ENCODE measurements at regions not wholly inside any gene's neighbourhood (a gene's known extent, or its start where the extent isn't known, plus 50 kb on each side); places are given as distances from the start of the nearest gene placed in this dataset.

- H3K27ac ChIP-seq (ENCODE audit: low read depth in 2 of 2, low read length in 2 of 2), result no peak overlapping the region
- no peaks in the 10 kb centered on the region for H3K27me3 ChIP-seq (ENCODE audit: control insufficient read depth, insufficient read depth, low read length)
- no peak overlapping the region for H3K4me3 ChIP-seq (ENCODE audit: low read length in 3 of 3)
- H3K9ac ChIP-seq (ENCODE audit: low read length in 3 of 3), result no peak overlapping the region
- no peak for DNase-seq
- H3K36me3 ChIP-seq (ENCODE audit: control insufficient read depth in 2 of 3, insufficient read depth in 3 of 3, low read length in 3 of 3), result no peaks in the 10 kb centered on the region
- TF ChIP-seq CTCF (IDR thresholded peaks at IDR 0.05; ENCODE audit: borderline replicate concordance, extremely low read depth, insufficient read depth), result no peak
- peaks cover 0 to 1% (median 0%) of the 10 kb centered on the region in 3 donors for H3K9me3 ChIP-seq (ENCODE audit: control insufficient read depth in 2 of 3, insufficient read depth in 1 of 3, low read length in 3 of 3)
- H3K4me1 ChIP-seq (ENCODE audit: control insufficient read depth in 2 of 3, insufficient read depth in 2 of 3, low read depth in 1 of 3, low read length in 3 of 3), result no peaks in the 10 kb centered on the region
- FAIRE-seq, result no peak
- intact Hi-C loops (cut with DNase I), result no loop called here
Observed at GRCh38 chr12:127900386-127900785, 366.6 kb upstream of the TMEM132C start.

GRCh38 chr12:127903146-127903545 lies 363.8 kb upstream of the TMEM132C start:
- no peaks in the 10 kb centered on the region for H3K36me3 ChIP-seq (ENCODE audit: control insufficient read depth in 2 of 3, insufficient read depth in 3 of 3, low read length in 3 of 3)
- H3K4me3 ChIP-seq (ENCODE audit: low read length in 3 of 3), result no peak overlapping the region
- intact Hi-C loops (cut with DNase I), result no loop called here
- no peaks in the 10 kb centered on the region for H3K4me1 ChIP-seq (ENCODE audit: control insufficient read depth in 2 of 3, insufficient read depth in 2 of 3, low read depth in 1 of 3, low read length in 3 of 3)
- no peak overlapping the region for H3K27ac ChIP-seq (ENCODE audit: low read depth in 2 of 2, low read length in 2 of 2)
- no peak for DNase-seq
- peaks cover 0 to 3% (median 0%) of the 10 kb centered on the region in 3 donors for H3K9me3 ChIP-seq (ENCODE audit: control insufficient read depth in 2 of 3, insufficient read depth in 1 of 3, low read length in 3 of 3)
- H3K9ac ChIP-seq (ENCODE audit: low read length in 3 of 3), result no peak overlapping the region
- no peak for FAIRE-seq
- TF ChIP-seq CTCF (IDR thresholded peaks at IDR 0.05; ENCODE audit: borderline replicate concordance, extremely low read depth, insufficient read depth), result no peak
- H3K27me3 ChIP-seq (ENCODE audit: control insufficient read depth, insufficient read depth, low read length), result no peaks in the 10 kb centered on the region

GRCh38 chr12:127909041-127909440 lies 357.9 kb upstream of the TMEM132C start:
- FAIRE-seq, result no peak
- no peak for TF ChIP-seq CTCF (IDR thresholded peaks at IDR 0.05; ENCODE audit: borderline replicate concordance, extremely low read depth, insufficient read depth)
- H3K4me1 ChIP-seq (ENCODE audit: control insufficient read depth in 2 of 3, insufficient read depth in 2 of 3, low read depth in 1 of 3, low read length in 3 of 3), result no peaks in the 10 kb centered on the region
- H3K4me3 ChIP-seq (ENCODE audit: low read length in 3 of 3), result no peak overlapping the region
- no peaks in the 10 kb centered on the region for H3K36me3 ChIP-seq (ENCODE audit: control insufficient read depth in 2 of 3, insufficient read depth in 3 of 3, low read length in 3 of 3)
- intact Hi-C loops (cut with DNase I), result no loop called here
- no peak overlapping the region for H3K9ac ChIP-seq (ENCODE audit: low read length in 3 of 3)
- H3K27me3 ChIP-seq (ENCODE audit: control insufficient read depth, insufficient read depth, low read length), result no peaks in the 10 kb centered on the region
- no peak overlapping the region for H3K27ac ChIP-seq (ENCODE audit: low read depth in 2 of 2, low read length in 2 of 2)
- H3K9me3 ChIP-seq (ENCODE audit: control insufficient read depth in 2 of 3, insufficient read depth in 1 of 3, low read length in 3 of 3), result peaks cover 0 to 3% (median 0%) of the 10 kb centered on the region in 3 donors
- DNase-seq, result no peak

- DNase-seq, result no peak
- H3K9ac ChIP-seq (ENCODE audit: low read length in 3 of 3), result no peak overlapping the region
Observed at GRCh38 chr12:127911291-127911690, 355.7 kb upstream of the TMEM132C start.

More at GRCh38 chr12:127911291-127911690, 355.7 kb upstream of the TMEM132C start:
- intact Hi-C loops (cut with DNase I), result no loop called here
- Histone ChIP-seq H3K36me3 (ENCODE audit: control insufficient read depth in 2 of 3, insufficient read depth in 3 of 3, low read length in 3 of 3) (no peaks in the 10 kb centered on the region), H3K27me3 (ENCODE audit: control insufficient read depth, insufficient read depth, low read length) (no peaks in the 10 kb centered on the region), H3K4me1 (ENCODE audit: control insufficient read depth in 2 of 3, insufficient read depth in 2 of 3, low read depth in 1 of 3, low read length in 3 of 3) (no peaks in the 10 kb centered on the region), H3K9me3 (ENCODE audit: control insufficient read depth in 2 of 3, insufficient read depth in 1 of 3, low read length in 3 of 3) (no peaks in the 10 kb centered on the region), H3K4me3 (ENCODE audit: low read length in 3 of 3) (no peak overlapping the region), H3K27ac (ENCODE audit: low read depth in 2 of 2, low read length in 2 of 2) (no peak overlapping the region)
- TF ChIP-seq CTCF (IDR thresholded peaks at IDR 0.05; ENCODE audit: borderline replicate concordance, extremely low read depth, insufficient read depth), result no peak
- FAIRE-seq, result no peak
